ENCODE measurements at regions not wholly inside any gene's neighbourhood (a gene's known extent, or its start where the extent isn't known, plus 50 kb on each side); places are given as distances from the start of the nearest gene placed in this dataset.
"Not testable (repeated sequence)": the region's sequence is repeated elsewhere in the genome, so short reads cannot be mapped to it uniquely, and the experiment has no call there.

GRCh38 chr13:33352526-33352925 is 67.0 kb upstream of the STARD13 start:
- H3K36me3 ChIP-seq (ENCODE audit: control insufficient read depth, insufficient read depth, low read length): no peaks in the 10 kb centered on the region
- no peak for TF ChIP-seq CTCF (IDR thresholded peaks at IDR 0.05)
- H2AFZ ChIP-seq: no peak overlapping the region
- no peak overlapping the region for H3K4me2 ChIP-seq (ENCODE audit: low read length)
- no peak overlapping the region for H3K9ac ChIP-seq
- no peaks in the 10 kb centered on the region for H3K9me3 ChIP-seq (ENCODE audit: control insufficient read depth, low read length)
- no peak overlapping the region for H3K4me3 ChIP-seq (ENCODE audit: low read depth, low read length)
- H3K27me3 ChIP-seq (ENCODE audit: control insufficient read depth, insufficient read depth, low read length): no peaks in the 10 kb centered on the region
- H3K4me1 ChIP-seq: peaks cover 3% of the 10 kb centered on the region
- H3K27ac ChIP-seq: peak overlapping the region; percentile 44
- no peaks in the 10 kb centered on the region for H3K79me2 ChIP-seq

GRCh38 chr13:33353210-33353609 is 67.7 kb upstream of the STARD13 start:
- Histone ChIP-seq H3K9me3 (ENCODE audit: control insufficient read depth, low read length) (no peaks in the 10 kb centered on the region), H3K79me2 (no peaks in the 10 kb centered on the region), H3K4me1 (peaks cover 3% of the 10 kb centered on the region), H2AFZ (no peak overlapping the region), H3K27me3 (ENCODE audit: control insufficient read depth, insufficient read depth, low read length) (no peaks in the 10 kb centered on the region), H3K4me3 (ENCODE audit: low read depth, low read length) (no peak overlapping the region), H3K36me3 (ENCODE audit: control insufficient read depth, insufficient read depth, low read length) (no peaks in the 10 kb centered on the region), H3K9ac (no peak overlapping the region), H3K27ac (peak overlapping the region; percentile 19), H3K4me2 (ENCODE audit: low read length) (no peak overlapping the region)
- no peak for TF ChIP-seq CTCF (IDR thresholded peaks at IDR 0.05)

GRCh38 chr13:33353646-33354045 is 68.1 kb upstream of the STARD13 start:
- no peak for TF ChIP-seq CTCF (IDR thresholded peaks at IDR 0.05)
- Histone ChIP-seq H3K4me3 (ENCODE audit: low read depth, low read length) (no peak overlapping the region), H3K27me3 (ENCODE audit: control insufficient read depth, insufficient read depth, low read length) (no peaks in the 10 kb centered on the region), H3K4me2 (ENCODE audit: low read length) (no peak overlapping the region), H3K4me1 (peaks cover 3% of the 10 kb centered on the region), H2AFZ (no peak overlapping the region), H3K9ac (no peak overlapping the region), H3K27ac (peak overlapping the region; percentile 19), H3K36me3 (ENCODE audit: control insufficient read depth, insufficient read depth, low read length) (no peaks in the 10 kb centered on the region), H3K9me3 (ENCODE audit: control insufficient read depth, low read length) (no peaks in the 10 kb centered on the region), H3K79me2 (no peaks in the 10 kb centered on the region)

- no peaks in the 10 kb centered on the region for H3K36me3 ChIP-seq (ENCODE audit: control insufficient read depth, insufficient read depth, low read length)
- H3K27me3 ChIP-seq (ENCODE audit: control insufficient read depth, insufficient read depth, low read length): no peaks in the 10 kb centered on the region
- H3K9ac ChIP-seq: no peak overlapping the region
- H2AFZ ChIP-seq: no peak overlapping the region
- H3K4me1 ChIP-seq: no peaks in the 10 kb centered on the region
- H3K9me3 ChIP-seq (ENCODE audit: control insufficient read depth, low read length): no peaks in the 10 kb centered on the region
- H3K79me2 ChIP-seq: no peaks in the 10 kb centered on the region
- H3K4me3 ChIP-seq (ENCODE audit: low read depth, low read length): no peak overlapping the region
- H3K4me2 ChIP-seq (ENCODE audit: low read length): no peak overlapping the region
- no peak for TF ChIP-seq CTCF (IDR thresholded peaks at IDR 0.05)
- no peak overlapping the region for H3K27ac ChIP-seq
Measured at GRCh38 chr13:33355201-33355895, 69.8 kb upstream of the STARD13 start.

GRCh38 chr13:33358076-33358475 is 72.5 kb upstream of the STARD13 start:
- H3K36me3 ChIP-seq (ENCODE audit: control insufficient read depth, insufficient read depth, low read length); H3K79me2 ChIP-seq; H3K9me3 ChIP-seq (ENCODE audit: control insufficient read depth, low read length); H3K27ac ChIP-seq; H3K4me3 ChIP-seq (ENCODE audit: low read depth, low read length); H3K27me3 ChIP-seq (ENCODE audit: control insufficient read depth, insufficient read depth, low read length); H2AFZ ChIP-seq; H3K4me2 ChIP-seq (ENCODE audit: low read length); H3K4me1 ChIP-seq; H3K9ac ChIP-seq: not testable (repeated sequence)

Measured in parathyroid adenoma (tissue), 2 donors.